ENCODE measurements at regions not wholly inside any gene's neighbourhood (a gene's known extent, or its start where the extent isn't known, plus 50 kb on each side); places are given as distances from the start of the nearest gene placed in this dataset.
"Not testable (repeated sequence)": the region's sequence is repeated elsewhere in the genome, so short reads cannot be mapped to it uniquely, and the experiment has no call there.

DNA sequence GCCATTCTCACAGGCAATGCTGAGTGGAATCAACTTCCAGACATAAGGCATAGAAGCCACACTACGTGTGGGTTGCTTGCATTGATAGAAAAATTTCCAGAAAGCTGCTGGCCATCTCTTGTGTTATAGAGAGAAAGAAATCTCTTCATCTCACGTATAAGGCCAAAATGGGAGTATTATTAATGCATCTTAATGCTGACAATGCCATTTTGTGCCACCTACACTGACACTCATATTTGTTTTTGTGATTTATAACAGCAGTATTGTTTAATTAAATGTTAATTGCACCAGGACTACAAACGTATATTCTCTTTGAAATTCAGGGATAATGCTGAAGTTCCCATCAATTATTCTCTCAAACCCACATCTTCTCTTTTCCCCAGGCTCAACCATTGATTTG is 56.1 kb upstream of the TMEM132D start:
- DNase-seq: no peak

GRCh38 chr12:129961091-129961490 is 57.3 kb upstream of the TMEM132D start:
- DNase-seq: no peak

DNA sequence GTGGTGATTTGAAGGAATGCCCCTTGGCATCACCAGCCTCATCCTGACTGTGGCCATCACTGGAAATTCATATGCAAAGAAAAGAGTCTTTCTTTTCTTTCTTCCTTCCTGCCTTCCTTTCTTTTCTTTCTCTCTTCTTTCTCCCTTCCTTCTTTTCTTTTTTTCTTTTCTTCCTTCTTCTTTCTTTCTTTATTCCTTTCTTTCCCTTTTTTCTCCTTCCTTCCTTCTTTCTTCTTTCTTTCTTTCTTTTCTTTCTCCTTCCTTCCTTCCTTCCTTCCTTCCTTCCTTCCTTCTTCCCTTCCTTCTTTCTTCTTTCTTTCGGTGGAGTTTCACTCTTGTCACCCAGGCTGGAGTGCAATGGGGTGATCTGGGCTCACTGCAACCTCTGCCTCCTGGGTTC is 58.0 kb upstream of the TMEM132D start:
- DNase-seq: no peak

DNA sequence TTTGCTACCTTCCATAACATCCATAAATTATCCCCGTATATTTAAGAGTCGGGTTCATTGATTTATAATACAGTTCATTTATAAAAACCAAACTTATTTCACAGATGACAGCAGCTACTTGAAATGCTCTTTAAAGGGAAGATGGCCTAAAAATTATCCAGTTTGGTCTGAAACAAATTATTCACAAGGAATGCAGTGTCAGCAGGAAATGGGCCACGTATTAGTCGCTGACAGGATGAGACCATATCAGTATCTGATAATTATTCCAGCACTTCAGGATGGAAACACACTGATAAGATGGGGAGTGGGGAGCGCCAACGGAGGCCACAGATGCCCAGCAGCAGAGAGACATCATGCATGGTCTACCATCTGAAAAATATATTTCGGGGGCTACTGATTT is 60.5 kb upstream of the TMEM132D start:
- no peak for DNase-seq

DNA sequence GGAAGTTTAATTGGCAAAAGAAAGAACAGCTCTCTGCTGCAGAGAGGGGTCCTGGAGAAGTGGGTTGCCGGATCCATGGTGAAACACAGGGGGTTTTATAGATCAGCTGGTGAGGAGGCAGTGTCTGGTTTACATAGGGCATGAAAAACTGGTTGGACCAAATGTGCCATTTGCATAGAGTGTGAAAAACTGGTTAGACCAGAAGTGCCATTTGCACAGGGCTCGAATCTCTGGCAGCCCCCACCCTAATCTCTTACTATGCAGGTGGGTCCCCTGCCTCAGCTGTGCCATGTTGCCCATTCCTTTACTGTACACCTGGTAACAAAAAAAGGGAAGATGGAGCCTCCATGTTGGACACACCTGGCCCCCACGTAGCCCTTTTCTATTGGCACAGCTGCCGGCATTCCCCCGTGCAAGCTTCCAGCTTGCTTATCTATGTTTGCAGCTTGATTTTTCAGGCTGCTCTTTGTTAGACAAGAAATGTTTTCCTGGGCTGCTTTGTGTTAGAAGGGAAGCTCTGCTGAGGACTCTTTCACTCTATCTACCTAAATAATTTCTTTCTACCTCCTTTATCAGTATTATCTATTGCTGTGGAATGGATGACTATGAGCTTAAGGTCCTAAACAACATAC is 61.1 kb upstream of the TMEM132D start:
- no peak for DNase-seq

GRCh38 chr12:129966146-129966995 is 62.5 kb upstream of the TMEM132D start:
- DNase-seq: no peak

DNA sequence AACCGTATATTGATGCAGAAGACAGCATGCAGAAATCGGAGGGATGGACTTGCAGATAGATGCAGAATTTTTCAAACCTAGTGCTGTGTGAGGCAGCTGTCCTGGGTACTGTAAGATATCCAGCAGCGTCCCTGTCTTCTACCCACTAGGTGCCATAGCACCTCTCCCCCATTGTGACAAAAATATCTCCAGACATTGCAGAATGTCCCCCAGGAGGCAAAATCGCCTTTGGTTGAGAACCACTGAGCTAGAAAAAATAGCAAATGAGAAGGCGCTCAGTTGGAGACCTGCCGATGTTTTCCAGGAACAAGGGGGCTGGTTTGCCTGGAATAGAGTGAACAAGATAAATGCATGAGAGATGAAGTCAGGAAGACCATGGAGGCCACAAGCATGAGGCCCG is 67.9 kb upstream of the TMEM132D start:
- DNase-seq: no peak

DNA sequence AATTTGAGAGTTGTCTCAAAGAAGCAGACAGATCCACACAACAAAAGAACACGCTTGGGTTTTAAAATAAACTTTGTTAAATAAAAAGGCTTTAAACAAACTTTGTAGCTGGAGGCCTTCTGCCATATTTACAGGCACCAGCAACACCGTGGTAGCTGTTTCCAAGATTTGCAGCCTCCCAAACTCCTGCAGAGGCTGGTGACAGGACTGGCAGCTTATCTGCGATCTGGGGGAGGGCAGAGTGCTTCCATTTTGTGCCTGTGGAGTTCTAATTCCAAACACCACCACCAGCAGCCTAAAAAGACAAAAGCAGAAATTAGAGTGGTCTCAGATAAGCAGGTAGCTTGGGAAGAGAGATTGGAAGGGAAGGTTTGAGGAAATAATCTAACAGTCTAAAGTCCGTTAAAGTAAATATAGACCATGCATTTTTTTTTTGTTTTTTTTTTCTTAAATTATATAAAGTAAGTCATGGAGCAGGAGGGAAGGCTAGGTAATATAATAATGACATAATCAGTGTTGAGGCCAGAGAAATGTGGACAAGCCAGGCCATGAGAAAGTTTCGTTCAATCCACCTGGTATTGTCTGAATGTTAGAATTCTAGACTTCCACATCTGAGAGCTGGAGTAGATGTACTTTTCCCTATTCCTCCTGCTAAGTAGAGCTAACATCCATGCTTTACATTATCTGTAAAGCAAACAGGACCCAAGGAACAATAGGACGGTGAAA is 69.6 kb upstream of the TMEM132D start:
- DNase-seq: no peak

GRCh38 chr12:129984106-129984505 is 80.3 kb upstream of the TMEM132D start:
- DNase-seq: no peak

DNA sequence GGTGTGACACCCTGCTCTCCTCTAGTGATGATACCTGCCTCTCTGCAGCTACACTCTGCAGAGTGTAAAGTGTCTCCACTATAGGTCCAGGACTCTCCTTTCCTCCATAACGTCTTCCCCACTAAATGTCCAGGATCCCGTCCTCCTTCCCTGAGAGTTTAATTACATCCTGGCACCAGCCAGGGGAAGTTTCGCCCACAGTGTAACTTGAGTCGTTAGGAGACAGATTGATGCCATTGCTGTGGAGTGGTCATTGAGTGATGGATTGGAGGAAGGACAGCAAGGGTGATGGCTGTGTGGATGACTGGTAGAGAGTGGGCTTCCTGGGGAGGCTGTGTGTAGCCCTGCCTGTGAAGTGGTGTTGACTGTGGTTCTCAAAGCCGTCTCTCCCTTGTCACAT is 84.0 kb upstream of the TMEM132D start:
- no peak for DNase-seq

- no peak for DNase-seq
Measured at GRCh38 chr12:129994634-129995033, 90.8 kb upstream of the TMEM132D start.

DNA sequence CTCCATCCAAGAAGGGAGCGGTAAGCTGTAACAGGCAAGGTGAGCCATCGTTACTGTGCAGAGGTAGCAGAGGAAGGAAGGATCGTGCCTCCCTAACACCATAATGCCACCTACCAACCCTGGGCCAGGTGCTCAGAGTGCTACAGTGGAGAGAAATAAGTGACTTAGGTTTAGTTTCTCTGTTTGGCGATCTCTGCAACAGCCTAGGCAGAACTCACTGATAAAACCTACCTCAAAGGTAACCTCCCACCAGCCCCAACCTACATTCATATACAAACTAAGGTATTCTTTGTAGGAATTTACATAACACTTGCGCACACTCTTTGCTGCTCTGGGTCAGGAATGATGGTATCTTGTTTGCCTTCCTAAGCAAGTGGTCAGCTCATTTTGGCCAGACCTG is 93.4 kb upstream of the TMEM132D start:
- DNase-seq: no peak

GRCh38 chr12:130004310-130004877 is 100.6 kb upstream of the TMEM132D start:
- not testable (repeated sequence) for DNase-seq

DNA sequence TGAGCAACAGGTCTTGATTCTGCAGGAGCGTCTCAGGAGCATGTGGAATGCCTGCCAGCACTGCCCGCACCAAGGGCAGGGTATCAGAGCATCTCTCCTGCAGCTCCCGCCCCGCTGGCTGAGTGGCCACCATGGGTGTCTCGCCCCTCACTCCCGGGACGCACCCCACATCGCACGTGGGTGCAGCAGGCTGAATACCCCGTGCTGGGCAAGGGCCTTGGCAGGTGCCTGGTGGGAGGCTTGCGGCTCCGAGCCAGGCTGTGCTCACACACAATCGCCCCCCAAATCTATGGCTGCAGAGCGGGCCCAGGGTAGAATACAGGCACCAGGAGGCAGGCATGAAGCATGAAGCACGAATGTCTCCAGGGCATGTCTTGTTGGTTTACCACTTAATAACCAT is 103.9 kb upstream of the TMEM132D start:
- DNase-seq: no peak

- DNase-seq: no peak
Measured at GRCh38 chr12:130008241-130008640, 104.4 kb upstream of the TMEM132D start.

DNA sequence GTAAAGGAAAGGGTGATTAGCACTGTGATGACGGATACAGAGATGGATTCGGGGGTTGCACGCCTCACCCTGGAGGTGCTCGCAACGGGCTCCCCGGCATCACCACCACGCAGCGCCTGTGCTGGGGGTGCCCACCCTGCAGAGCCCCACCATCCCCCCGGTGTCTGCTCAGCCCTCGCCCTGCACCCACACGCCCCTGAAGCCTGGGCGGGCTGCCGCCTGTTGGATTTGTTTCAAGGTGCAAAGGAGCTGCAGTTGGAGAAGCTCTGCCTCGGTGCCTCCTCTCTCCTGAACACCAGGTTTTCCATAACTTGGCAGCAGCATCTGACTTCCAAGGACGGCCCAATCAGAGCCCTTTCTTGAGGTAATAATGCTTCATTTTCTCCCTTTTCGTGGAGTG is 106.1 kb upstream of the TMEM132D start:
- no peak for DNase-seq

DNA sequence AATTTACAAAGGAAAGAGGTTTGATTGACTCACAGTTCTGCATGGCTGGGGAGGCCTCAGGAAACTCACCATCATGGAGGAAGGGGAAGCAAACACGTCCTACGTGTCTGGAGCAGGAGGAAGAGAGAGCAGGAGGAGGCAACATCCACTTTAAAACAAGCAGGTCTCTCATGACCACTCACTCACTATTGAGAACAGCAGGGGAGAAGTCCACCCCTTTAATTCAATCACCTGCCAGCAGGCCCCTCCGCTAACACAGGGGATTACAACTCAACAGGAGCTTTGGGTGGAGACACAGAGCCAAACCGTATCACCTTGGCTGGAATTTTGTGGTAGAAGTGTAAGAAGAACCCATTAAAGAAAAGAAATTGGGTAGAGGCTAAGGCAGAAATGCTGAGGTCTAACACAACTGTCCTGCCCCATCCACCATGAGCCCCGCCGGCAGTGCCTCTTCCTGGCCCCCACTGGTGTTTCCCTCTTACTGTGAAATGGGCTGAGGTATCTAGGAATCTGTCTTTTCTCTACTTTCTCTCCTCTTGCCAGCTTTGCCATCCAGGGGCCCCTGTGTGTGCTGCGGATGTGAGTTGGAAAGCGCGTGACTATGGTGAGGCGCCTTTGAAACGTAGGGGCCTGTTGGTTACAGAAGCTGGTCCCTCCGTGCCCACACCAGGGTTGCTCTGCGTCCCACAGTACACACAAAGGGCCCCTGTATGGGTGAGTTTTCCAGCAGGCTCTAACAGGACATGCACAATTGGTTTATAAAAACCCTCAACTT is 108.0 kb upstream of the TMEM132D start:
- no peak for DNase-seq

DNA sequence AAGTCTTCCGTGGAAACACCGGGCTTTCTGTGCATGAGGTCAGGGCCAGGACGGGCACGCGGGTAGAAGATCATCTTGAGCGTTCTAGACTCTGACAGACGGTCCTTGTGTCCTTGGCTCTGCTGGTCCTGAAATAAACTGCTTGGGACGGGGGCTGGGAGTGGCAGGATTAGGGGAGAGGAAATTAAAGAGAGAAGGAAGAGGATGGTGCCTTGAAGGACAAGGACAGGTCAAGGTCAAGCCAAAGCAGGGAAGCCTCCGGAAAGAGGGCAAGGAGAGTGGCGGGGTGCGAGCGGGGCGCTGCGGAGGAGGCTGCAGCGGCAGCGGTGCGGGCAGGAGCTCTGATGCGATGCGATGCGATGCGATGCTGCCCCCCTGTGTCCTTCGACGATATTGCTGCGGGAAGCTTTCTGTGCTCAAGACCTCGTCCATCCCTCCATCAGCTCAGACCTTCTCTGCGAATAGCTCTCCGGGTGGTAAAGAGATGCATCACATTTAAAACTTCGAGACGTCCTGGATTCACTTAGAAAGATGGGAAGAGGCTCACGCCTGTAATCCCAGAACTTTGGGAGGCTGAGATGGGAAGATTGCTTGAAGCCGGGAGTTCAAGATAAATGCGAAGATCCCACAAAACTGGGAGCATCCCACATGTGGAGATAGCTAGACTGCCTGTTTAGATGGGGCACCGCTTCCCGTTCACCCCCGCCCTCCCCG is 110.1 kb upstream of the TMEM132D start:
- DNase-seq: no peak

- no peak for DNase-seq
Measured at GRCh38 chr12:130014485-130014807, 110.6 kb upstream of the TMEM132D start.

DNA sequence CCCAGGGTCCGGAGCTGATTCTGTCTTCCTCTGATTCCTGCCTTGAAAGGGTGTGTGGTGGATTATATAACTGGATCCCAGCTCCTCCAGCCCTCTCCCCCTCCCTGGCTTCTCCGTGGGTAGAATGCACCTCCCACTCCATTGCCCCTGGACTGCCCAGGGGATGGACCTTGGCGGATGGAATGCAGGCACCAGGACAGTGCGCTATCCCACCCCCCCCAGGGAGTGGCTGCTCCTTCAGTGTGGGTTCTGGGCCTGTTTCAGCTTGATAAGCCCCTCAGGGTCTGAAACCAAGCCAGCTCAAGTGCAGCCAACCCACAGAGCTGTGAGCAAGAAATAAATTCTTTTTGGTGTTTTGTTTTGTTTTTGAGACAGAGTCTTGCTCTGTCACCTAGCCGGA is 112.4 kb upstream of the TMEM132D start:
- no peak for DNase-seq

DNA sequence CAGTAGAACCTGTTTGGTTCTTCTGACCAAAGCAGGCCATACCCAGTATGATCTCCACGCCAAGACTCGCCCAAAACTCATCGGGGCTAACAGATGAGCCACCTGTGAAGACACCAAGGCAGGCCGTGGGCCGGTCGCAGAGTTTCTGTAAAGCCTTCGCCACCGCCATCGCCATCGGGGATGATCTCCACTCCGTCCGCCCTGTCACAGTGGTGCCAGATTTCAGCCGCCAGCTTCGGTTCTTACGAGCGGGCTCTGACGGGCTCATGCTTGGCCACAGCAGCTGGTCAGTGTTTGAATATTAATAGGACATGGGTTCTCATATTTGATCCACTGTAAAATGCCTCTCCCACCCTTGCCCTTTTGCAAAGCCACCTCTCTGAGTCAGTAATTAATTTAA is 113.2 kb upstream of the TMEM132D start:
- DNase-seq: no peak
